Fibroblast of upper back skin (primary cell): ENCODE measurements at regions not wholly inside any gene's neighbourhood (a gene's known extent, or its start where the extent isn't known, plus 50 kb on each side); places are given as distances from the start of the nearest gene placed in this dataset.
"Not testable (repeated sequence)": the region's sequence is repeated elsewhere in the genome, so short reads cannot be mapped to it uniquely, and the experiment has no call there.

Source experiments
- DNase-seq: peaks from one replicate; pipeline ENCODE4 v3.0.0-alpha.2; 2013

- DNase-seq, result not testable (repeated sequence)
Measured at GRCh38 chr14:27833001-27833400, 933.6 kb upstream of the FOXG1 start.

GRCh38 chr14:27836386-27836785 lies 930.2 kb upstream of the FOXG1 start:
- no peak for DNase-seq

- DNase-seq, result no peak
Measured at GRCh38 chr14:27845241-27845850, 921.2 kb upstream of the FOXG1 start.

- DNase-seq, result no peak
Measured at GRCh38 chr14:27845902-27846301, 920.7 kb upstream of the FOXG1 start.

- DNase-seq, result not testable (repeated sequence)
Measured at GRCh38 chr14:27847480-27847879, 919.1 kb upstream of the FOXG1 start.

GRCh38 chr14:27849193-27849592 lies 917.4 kb upstream of the FOXG1 start:
- DNase-seq, result not testable (repeated sequence)

GRCh38 chr14:27862684-27863083 lies 903.9 kb upstream of the FOXG1 start:
- DNase-seq, result no peak

GRCh38 chr14:27863166-27863565 lies 903.4 kb upstream of the FOXG1 start:
- no peak for DNase-seq

GRCh38 chr14:27881063-27881462 lies 885.5 kb upstream of the FOXG1 start:
- no peak for DNase-seq

GRCh38 chr14:27881646-27882045 lies 884.9 kb upstream of the FOXG1 start:
- DNase-seq, result no peak

GRCh38 chr14:27886256-27886655 lies 880.3 kb upstream of the FOXG1 start:
- DNase-seq, result no peak

- no peak for DNase-seq
Measured at GRCh38 chr14:27890259-27890658, 876.3 kb upstream of the FOXG1 start.

- not testable (repeated sequence) for DNase-seq
Measured at GRCh38 chr14:27908484-27908883, 858.1 kb upstream of the FOXG1 start.

GRCh38 chr14:27916326-27916725 lies 850.3 kb upstream of the FOXG1 start:
- DNase-seq, result no peak

- no peak for DNase-seq
Measured at GRCh38 chr14:27917896-27918295, 848.7 kb upstream of the FOXG1 start.

- no peak for DNase-seq
Measured at GRCh38 chr14:27927519-27927918, 839.1 kb upstream of the FOXG1 start.

- DNase-seq, result no peak
Measured at GRCh38 chr14:27929797-27930347, 836.7 kb upstream of the FOXG1 start.

- DNase-seq, result no peak
Measured at GRCh38 chr14:27938392-27938791, 828.2 kb upstream of the FOXG1 start.

- DNase-seq, result no peak
Measured at GRCh38 chr14:27945512-27945911, 821.1 kb upstream of the FOXG1 start.

- DNase-seq, result no peak
Measured at GRCh38 chr14:27958757-27959156, 807.8 kb upstream of the FOXG1 start.

GRCh38 chr14:27995691-27996090 lies 770.9 kb upstream of the FOXG1 start:
- no peak for DNase-seq

GRCh38 chr14:28001002-28001401 lies 765.6 kb upstream of the FOXG1 start:
- DNase-seq, result no peak

GRCh38 chr14:28012629-28013415 lies 753.8 kb upstream of the FOXG1 start:
- DNase-seq, result no peak

GRCh38 chr14:28020112-28020511 lies 746.5 kb upstream of the FOXG1 start:
- no peak for DNase-seq
